Suprapubic skin (tissue), 2 donors: ENCODE measurements at regions not wholly inside any gene's neighbourhood (a gene's known extent, or its start where the extent isn't known, plus 50 kb on each side); places are given as distances from the start of the nearest gene placed in this dataset.

Experiments
- EP300 ChIP-seq: sonication (generic); formaldehyde crosslinking; IDR thresholded peaks from one replicate; pipeline ENCODE4 v1.6.1; 2017; ENCODE audit warnings: antibody characterized with exemption
- POLR2A ChIP-seq, 2 donors: fragments of 450-650 bp; IDR thresholded peaks; one replicate each; pipeline ENCODE4 v1.6.1; 2017; ENCODE audit warnings: antibody characterized with exemption in 2 of 2, mild to moderate bottlenecking in 2 of 2, moderate library complexity in 2 of 2

DNA sequence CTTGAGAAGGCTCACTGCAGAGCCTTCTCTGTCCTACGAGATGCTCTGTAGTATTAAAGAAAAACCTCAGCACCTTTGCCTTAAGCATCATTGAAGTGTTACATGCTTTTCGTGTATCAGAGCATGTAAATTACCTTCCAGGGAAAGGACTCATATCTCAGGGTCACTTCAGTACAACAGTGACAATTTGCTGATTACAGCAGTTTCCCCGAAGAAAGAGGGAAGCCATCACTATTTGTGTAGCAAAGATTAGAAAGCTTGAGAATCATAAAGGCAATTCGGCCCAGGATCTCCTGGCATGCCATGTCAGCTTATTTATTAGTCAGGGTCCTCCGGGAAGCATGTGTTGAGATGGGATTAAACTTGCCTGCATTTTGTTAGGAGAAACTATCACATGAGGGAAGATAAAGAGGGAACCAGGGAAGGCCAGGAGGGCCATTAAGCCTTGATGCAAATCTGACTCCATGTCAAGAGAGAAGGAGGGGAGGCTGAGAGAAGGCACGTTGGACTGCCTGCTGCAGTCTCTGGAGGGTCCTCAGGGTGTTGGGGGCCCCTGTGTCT is 55.2 kb upstream of the KCNJ6 start:
- TF ChIP-seq POLR2A (IDR thresholded peaks at IDR 0.05) (no peak), EP300 (no peak)
